ENCODE measurements at regions not wholly inside any gene's neighbourhood (a gene's known extent, or its start where the extent isn't known, plus 50 kb on each side); places are given as distances from the start of the nearest gene placed in this dataset.
"Not testable (repeated sequence)": the region's sequence is repeated elsewhere in the genome, so short reads cannot be mapped to it uniquely, and the experiment has no call there.

DNA sequence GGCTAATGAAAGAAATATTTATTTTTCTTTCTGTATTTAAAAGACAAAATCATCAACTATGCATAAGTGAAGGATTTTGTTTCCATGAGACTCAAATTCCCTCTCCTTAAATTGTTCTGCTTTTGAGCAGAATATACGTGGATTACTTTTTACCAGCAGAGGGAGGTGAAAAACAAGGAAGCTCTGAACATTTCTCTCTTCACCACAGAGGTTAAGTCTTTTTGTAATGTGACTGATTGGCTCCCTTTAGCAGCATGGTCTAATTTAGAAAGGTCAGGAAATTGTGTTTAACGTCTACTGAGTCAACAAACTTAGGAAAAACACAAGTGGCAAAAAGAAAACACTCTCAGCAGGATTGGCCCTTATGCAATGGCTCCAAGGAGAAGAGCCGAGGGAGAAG is 55.1 kb upstream of the F9 start:
- in situ Hi-C loops (cut with MboI; ENCODE audit: low pct_ligation_motif_present in 1 of 4, low pct_unique_long_range_greater_than_20kb in 1 of 4, low sequenced_read_pairs in 3 of 4) (no loop called here), intact Hi-C loops (cut with DNase I; ENCODE audit: low total_unique reads) (no loop called here)

DNA sequence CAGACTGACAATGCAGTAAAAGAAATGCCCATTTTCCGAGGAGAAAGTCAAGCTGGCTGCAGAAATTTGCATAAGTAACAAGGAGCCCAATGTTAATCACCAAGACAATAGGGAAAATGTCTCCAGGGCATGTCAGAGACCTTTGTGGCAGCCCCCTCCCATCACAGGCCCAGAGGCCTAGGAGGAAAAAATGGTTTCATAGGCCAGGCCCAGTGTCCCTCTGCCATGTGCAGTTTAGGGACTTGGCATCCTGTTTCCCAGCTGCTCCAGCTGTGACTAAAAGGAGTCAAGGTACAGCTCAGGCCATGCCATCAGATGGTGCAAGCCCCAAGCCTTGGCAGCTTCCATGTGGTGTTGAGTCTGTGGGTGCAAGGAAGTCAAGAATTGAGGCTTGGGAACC is 68.6 kb upstream of the F9 start:
- H3K4me1 ChIP-seq; intact Hi-C loops (cut with DNase I; ENCODE audit: low total_unique reads); DNase-seq; in situ Hi-C loops (cut with MboI; ENCODE audit: low pct_ligation_motif_present in 1 of 4, low pct_unique_long_range_greater_than_20kb in 1 of 4, low sequenced_read_pairs in 3 of 4); H3K27me3 ChIP-seq; H3K27ac ChIP-seq; H3K4me3 ChIP-seq; H3K9me3 ChIP-seq; H3K36me3 ChIP-seq: not testable (repeated sequence)
- WGBS, 2 donors (ENCODE audit: low coverage in 1 of 2): 49 to 100% methylated on average over 1 of the region's 1 CpG

More for the DNA sequence above, 55.1 kb upstream of the F9 start:
- TF ChIP-seq EP300 (IDR thresholded peaks at IDR 0.05; ENCODE audit: low read depth): no peak
- TF ChIP-seq, protein P1, sequence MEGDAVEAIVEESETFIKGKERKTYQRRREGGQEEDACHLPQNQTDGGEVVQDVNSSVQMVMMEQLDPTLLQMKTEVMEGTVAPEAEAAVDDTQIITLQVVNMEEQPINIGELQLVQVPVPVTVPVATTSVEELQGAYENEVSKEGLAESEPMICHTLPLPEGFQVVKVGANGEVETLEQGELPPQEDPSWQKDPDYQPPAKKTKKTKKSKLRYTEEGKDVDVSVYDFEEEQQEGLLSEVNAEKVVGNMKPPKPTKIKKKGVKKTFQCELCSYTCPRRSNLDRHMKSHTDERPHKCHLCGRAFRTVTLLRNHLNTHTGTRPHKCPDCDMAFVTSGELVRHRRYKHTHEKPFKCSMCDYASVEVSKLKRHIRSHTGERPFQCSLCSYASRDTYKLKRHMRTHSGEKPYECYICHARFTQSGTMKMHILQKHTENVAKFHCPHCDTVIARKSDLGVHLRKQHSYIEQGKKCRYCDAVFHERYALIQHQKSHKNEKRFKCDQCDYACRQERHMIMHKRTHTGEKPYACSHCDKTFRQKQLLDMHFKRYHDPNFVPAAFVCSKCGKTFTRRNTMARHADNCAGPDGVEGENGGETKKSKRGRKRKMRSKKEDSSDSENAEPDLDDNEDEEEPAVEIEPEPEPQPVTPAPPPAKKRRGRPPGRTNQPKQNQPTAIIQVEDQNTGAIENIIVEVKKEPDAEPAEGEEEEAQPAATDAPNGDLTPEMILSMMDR (IDR thresholded peaks at IDR 0.05): no peak
- TF ChIP-seq POLR2A (IDR thresholded peaks at IDR 0.05): no peak
- TF ChIP-seq POLR2AphosphoS5 (IDR thresholded peaks at IDR 0.05): no peak
- Histone ChIP-seq H3K4me1 (no peaks in the 10 kb centered on the region), H3K9me3 (no peaks in the 10 kb centered on the region), H3K36me3 (no peaks in the 10 kb centered on the region), H3K27ac (no peak overlapping the region), H3K4me3 (no peak overlapping the region), H3K27me3 (no peaks in the 10 kb centered on the region)
- 42 to 43% methylated on average over 2 to 3 of the region's 3 CpGs for WGBS, 2 donors (ENCODE audit: low coverage in 1 of 2)
- no peak for DNase-seq

DNA sequence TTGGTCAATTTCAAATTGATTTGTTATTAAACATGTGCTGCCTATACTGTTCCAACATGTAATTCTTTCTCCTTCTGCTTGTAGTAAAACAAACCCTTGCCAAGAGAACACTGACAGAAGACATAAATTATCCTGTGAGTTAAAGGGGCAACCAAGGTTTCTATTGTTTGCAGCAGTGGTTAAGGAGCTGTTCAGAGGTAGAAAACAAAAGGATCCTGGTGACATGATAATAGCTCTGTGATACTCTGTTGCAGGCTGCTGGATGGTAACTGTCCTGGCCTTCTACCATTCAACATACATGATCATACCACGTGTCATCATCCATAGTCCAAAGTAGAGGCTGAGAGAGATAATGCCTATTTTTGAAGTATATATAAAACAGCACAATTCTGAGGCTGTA is 75.8 kb upstream of the F9 start:
- no peak for DNase-seq
- H3K4me1 ChIP-seq: no peaks in the 10 kb centered on the region
- TF ChIP-seq POLR2AphosphoS5 (IDR thresholded peaks at IDR 0.05): no peak
- TF ChIP-seq EP300 (IDR thresholded peaks at IDR 0.05; ENCODE audit: low read depth): no peak
- TF ChIP-seq POLR2A (IDR thresholded peaks at IDR 0.05): no peak
- TF ChIP-seq, protein P1 (IDR thresholded peaks at IDR 0.05): no peak
- H3K27me3 ChIP-seq: no peaks in the 10 kb centered on the region
- 40% methylated on average over 1 of the region's 1 CpG; no CpG with 5 or more reads in 1 of the 2 donors for WGBS, 2 donors (ENCODE audit: low coverage in 1 of 2)
- in situ Hi-C loops (cut with MboI; ENCODE audit: low pct_ligation_motif_present in 1 of 4, low pct_unique_long_range_greater_than_20kb in 1 of 4, low sequenced_read_pairs in 3 of 4) (no loop called here), intact Hi-C loops (cut with DNase I; ENCODE audit: low total_unique reads) (no loop called here)
- H3K9me3 ChIP-seq: no peaks in the 10 kb centered on the region
- no peak overlapping the region for H3K27ac ChIP-seq
- no peak overlapping the region for H3K4me3 ChIP-seq
- H3K36me3 ChIP-seq: no peaks in the 10 kb centered on the region

DNA sequence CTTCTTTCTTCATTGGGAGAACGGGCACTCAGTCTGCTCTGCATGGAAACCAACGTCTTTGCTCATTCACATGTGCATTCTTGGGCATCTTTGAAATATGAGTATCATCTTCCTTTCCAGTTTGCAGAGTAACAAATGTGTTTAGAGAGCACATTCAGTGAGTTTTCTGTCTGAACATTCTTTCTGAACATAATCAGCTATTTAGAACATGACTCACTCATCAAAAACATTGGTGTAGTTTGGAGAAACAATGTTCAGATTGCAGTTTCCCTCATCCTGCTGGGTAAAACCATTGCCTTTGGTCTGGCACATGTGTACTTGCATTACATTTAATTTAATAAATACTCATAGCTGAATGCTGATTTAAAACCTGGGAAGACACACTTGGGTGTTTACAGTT is 81.5 kb upstream of the F9 start:
- TF ChIP-seq POLR2AphosphoS5 (IDR thresholded peaks at IDR 0.05): no peak
- no peak for TF ChIP-seq EP300 (IDR thresholded peaks at IDR 0.05; ENCODE audit: low read depth)
- TF ChIP-seq, protein P1 (IDR thresholded peaks at IDR 0.05): no peak
- TF ChIP-seq POLR2A (IDR thresholded peaks at IDR 0.05): no peak
- DNase-seq: no peak
- Histone ChIP-seq H3K9me3 (no peaks in the 10 kb centered on the region), H3K4me1 (no peaks in the 10 kb centered on the region), H3K27ac (no peak overlapping the region), H3K27me3 (no peaks in the 10 kb centered on the region), H3K36me3 (no peaks in the 10 kb centered on the region), H3K4me3 (no peak overlapping the region)
- intact Hi-C loops (cut with DNase I; ENCODE audit: low total_unique reads) (no loop called here), in situ Hi-C loops (cut with MboI; ENCODE audit: low pct_ligation_motif_present in 1 of 4, low pct_unique_long_range_greater_than_20kb in 1 of 4, low sequenced_read_pairs in 3 of 4) (no loop called here)
- 40 to 49% methylated on average over 1 to 2 of the region's 2 CpGs for WGBS, 2 donors (ENCODE audit: low coverage in 1 of 2)

DNA sequence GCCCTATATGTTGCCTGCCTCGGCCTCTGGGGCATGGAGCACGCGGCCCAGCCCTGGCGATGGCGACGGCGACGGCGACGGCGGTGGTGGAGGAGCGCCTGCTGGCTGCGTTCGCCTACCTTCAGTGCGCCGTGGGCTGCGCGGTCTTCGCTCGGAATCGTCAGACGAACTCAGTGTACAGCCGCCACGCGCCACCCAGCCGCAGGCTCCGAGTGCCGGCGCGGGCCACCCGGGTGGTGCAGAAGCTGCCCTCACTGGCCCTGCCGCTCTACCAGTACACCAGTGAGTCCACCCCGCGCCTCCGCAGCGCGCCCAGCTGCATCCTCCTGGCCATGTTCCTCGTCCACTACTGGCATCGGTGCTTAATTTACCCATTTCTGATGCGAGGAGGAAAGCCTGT is 83.7 kb upstream of the F9 start:
- in situ Hi-C loops (cut with MboI; ENCODE audit: low pct_ligation_motif_present in 1 of 4, low pct_unique_long_range_greater_than_20kb in 1 of 4, low sequenced_read_pairs in 3 of 4) (no loop called here), intact Hi-C loops (cut with DNase I; ENCODE audit: low total_unique reads) (no loop called here)
- DNase-seq: no peak
- no peak overlapping the region for H3K27ac ChIP-seq
- H3K36me3 ChIP-seq: no peaks in the 10 kb centered on the region
- no peaks in the 10 kb centered on the region for H3K9me3 ChIP-seq
- H3K4me3 ChIP-seq: no peak overlapping the region
- H3K4me1 ChIP-seq: no peaks in the 10 kb centered on the region
- no peaks in the 10 kb centered on the region for H3K27me3 ChIP-seq
- TF ChIP-seq POLR2A (IDR thresholded peaks at IDR 0.05) (no peak), EP300 (IDR thresholded peaks at IDR 0.05; ENCODE audit: low read depth) (no peak), POLR2AphosphoS5 (IDR thresholded peaks at IDR 0.05) (no peak)
- TF ChIP-seq, protein P1 (IDR thresholded peaks at IDR 0.05): no peak
- WGBS, 2 donors (ENCODE audit: low coverage in 1 of 2): 80 to 95% methylated on average over 1 to 40 of the region's 40 CpGs

All from transverse colon (tissue), 4 donors.